ENCODE measurements at regions not wholly inside any gene's neighbourhood (a gene's known extent, or its start where the extent isn't known, plus 50 kb on each side); places are given as distances from the start of the nearest gene placed in this dataset.

DNA sequence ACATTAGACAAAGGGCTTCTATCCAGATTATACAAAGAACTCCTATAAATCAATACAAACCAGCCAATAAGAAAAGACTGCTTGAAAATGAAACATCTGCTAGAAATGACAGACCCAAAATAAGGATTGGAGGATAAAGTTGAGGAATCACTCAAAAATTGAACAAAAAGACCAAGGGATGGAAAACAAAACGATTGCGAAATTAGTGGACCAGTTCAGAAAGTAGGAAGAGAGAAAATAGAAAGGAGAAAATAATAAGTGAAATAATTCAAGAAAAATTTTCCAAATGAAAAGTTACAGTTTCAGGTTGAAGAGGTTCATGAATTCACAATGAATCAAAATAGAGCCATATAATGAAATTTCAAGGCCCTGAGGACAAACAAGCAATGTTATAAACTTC, 115.8 kb upstream of the CTBP2 start:
- TF ChIP-seq, protein P1, sequence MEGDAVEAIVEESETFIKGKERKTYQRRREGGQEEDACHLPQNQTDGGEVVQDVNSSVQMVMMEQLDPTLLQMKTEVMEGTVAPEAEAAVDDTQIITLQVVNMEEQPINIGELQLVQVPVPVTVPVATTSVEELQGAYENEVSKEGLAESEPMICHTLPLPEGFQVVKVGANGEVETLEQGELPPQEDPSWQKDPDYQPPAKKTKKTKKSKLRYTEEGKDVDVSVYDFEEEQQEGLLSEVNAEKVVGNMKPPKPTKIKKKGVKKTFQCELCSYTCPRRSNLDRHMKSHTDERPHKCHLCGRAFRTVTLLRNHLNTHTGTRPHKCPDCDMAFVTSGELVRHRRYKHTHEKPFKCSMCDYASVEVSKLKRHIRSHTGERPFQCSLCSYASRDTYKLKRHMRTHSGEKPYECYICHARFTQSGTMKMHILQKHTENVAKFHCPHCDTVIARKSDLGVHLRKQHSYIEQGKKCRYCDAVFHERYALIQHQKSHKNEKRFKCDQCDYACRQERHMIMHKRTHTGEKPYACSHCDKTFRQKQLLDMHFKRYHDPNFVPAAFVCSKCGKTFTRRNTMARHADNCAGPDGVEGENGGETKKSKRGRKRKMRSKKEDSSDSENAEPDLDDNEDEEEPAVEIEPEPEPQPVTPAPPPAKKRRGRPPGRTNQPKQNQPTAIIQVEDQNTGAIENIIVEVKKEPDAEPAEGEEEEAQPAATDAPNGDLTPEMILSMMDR (IDR thresholded peaks at IDR 0.05; ENCODE audit: partially characterized antibody, unreplicated experiment) = no peak
- H3K4me3 Mint-ChIP-seq (ENCODE audit: unreplicated experiment) = no peak overlapping the region
- H3K27ac Mint-ChIP-seq (ENCODE audit: unreplicated experiment) = no peak overlapping the region
- peaks cover 2% of the 10 kb centered on the region for H3K9me3 Mint-ChIP-seq (ENCODE audit: unreplicated experiment)
- H3K27me3 Mint-ChIP-seq (ENCODE audit: unreplicated experiment) = no peaks in the 10 kb centered on the region
- peaks cover 5% of the 10 kb centered on the region for H3K36me3 Mint-ChIP-seq (ENCODE audit: unreplicated experiment)
- H3K4me1 Mint-ChIP-seq (ENCODE audit: low read depth, unreplicated experiment) = no peaks in the 10 kb centered on the region
- no peak for DNase-seq

DNA sequence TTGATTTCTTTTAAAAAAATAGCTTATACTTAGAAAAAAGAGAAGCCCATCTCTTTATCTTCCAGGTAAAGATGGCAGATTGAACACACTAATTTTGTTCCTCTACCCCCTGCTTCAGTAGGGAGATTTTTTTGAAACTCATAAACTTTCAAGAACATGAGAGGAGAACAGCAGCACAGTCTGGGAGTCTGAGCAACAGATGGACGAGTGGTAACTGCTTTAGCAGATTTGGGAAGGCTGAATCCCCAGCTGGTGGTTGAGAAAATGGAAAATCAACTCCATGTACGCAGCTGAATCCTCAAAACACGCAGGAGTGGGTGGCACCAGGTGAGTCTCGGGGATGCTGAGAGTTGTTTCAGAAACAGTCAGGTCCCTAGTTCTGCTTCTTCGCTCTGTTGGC, 114.6 kb upstream of the CTBP2 start:
- TF ChIP-seq, protein P1 (IDR thresholded peaks at IDR 0.05; ENCODE audit: partially characterized antibody, unreplicated experiment) = no peak
- Mint-ChIP-seq H3K4me3 (ENCODE audit: unreplicated experiment) (no peak overlapping the region), H3K27me3 (ENCODE audit: unreplicated experiment) (peaks cover 2% of the 10 kb centered on the region), H3K4me1 (ENCODE audit: low read depth, unreplicated experiment) (no peaks in the 10 kb centered on the region), H3K36me3 (ENCODE audit: unreplicated experiment) (peaks cover 5% of the 10 kb centered on the region), H3K9me3 (ENCODE audit: unreplicated experiment) (peaks cover 2% of the 10 kb centered on the region), H3K27ac (ENCODE audit: unreplicated experiment) (no peak overlapping the region)
- no peak for DNase-seq

DNA sequence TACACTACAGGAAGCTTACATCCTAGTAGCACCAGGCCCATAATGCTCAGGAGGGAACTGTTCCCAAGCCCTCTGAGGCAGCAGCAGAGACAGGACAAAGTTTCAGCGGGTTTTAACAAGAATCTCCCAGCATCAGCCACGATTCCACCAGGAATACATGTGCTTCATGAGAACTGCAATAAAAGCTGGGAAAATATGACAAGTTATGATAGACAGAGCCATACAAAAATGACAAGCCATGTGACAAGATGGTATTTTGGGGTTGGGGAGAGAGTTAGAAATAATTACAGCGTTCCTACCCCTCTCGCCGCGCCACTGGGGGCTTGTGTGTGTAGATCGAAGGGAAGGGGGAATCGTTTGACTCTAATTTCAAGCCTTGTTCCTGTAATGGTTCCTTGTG, 112.7 kb upstream of the CTBP2 start:
- Mint-ChIP-seq H3K4me3 (ENCODE audit: unreplicated experiment) (no peak overlapping the region), H3K4me1 (ENCODE audit: low read depth, unreplicated experiment) (no peaks in the 10 kb centered on the region), H3K27me3 (ENCODE audit: unreplicated experiment) (peaks cover 2% of the 10 kb centered on the region), H3K27ac (ENCODE audit: unreplicated experiment) (no peak overlapping the region), H3K9me3 (ENCODE audit: unreplicated experiment) (peaks cover 2% of the 10 kb centered on the region), H3K36me3 (ENCODE audit: unreplicated experiment) (peaks cover 5% of the 10 kb centered on the region)
- TF ChIP-seq, protein P1 (IDR thresholded peaks at IDR 0.05; ENCODE audit: partially characterized antibody, unreplicated experiment) = no peak
- no peak for DNase-seq

DNA sequence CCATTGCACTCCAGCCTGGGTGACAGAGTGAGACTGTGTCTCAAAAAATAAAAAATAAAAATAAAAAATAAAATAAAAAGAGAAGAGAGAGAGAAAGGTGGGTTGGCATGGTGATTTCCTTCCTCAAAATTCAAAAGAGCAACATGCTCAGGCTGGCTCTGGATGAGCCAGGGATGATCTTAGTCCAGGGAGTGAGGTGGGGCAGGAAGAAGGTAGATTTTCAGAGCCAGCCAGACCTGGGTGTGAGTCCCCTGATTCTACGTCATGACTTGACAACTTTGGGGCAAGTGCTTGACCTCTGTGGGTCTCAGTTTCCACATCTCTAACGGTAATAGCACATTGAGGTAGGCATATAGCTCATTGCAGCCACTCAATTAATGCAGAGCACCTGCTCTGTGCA, 109.4 kb upstream of the CTBP2 start:
- no peak for DNase-seq
- no peaks in the 10 kb centered on the region for H3K36me3 Mint-ChIP-seq (ENCODE audit: unreplicated experiment)
- TF ChIP-seq, protein P1 (IDR thresholded peaks at IDR 0.05; ENCODE audit: partially characterized antibody, unreplicated experiment) = no peak

DNA sequence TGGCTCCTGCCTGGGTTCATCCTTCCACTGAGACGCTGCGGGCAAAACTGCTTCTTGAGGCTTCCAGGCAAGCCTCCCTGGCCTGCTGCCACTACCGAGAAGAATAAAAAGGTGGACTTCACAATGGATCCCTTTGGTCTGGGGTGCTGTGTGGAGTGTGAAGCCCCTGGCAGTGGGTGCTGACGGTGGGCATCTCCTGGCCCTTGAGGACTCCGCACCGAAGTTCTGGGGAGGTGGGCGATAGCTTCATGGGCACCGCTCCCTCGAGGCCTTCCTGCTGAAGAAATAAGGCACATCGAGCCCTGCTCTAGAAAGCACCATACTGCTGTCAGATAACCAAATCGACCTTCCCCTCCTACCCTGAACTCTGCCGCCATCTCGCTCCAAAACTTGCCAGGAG, 106.6 kb upstream of the CTBP2 start:
- Mint-ChIP-seq H3K36me3 (ENCODE audit: unreplicated experiment) (no peaks in the 10 kb centered on the region), H3K9me3 (ENCODE audit: unreplicated experiment) (no peaks in the 10 kb centered on the region), H3K27ac (ENCODE audit: unreplicated experiment) (no peak overlapping the region), H3K4me3 (ENCODE audit: unreplicated experiment) (no peak overlapping the region), H3K4me1 (ENCODE audit: low read depth, unreplicated experiment) (no peaks in the 10 kb centered on the region), H3K27me3 (ENCODE audit: unreplicated experiment) (peaks cover 2% of the 10 kb centered on the region)
- TF ChIP-seq, protein P1 (IDR thresholded peaks at IDR 0.05; ENCODE audit: partially characterized antibody, unreplicated experiment) = no peak
- no peak for DNase-seq

More for the DNA sequence above, 109.4 kb upstream of the CTBP2 start:
- Mint-ChIP-seq H3K27ac (ENCODE audit: unreplicated experiment) (no peak overlapping the region), H3K9me3 (ENCODE audit: unreplicated experiment) (no peaks in the 10 kb centered on the region), H3K4me3 (ENCODE audit: unreplicated experiment) (no peak overlapping the region), H3K4me1 (ENCODE audit: low read depth, unreplicated experiment) (no peaks in the 10 kb centered on the region), H3K27me3 (ENCODE audit: unreplicated experiment) (peaks cover 2% of the 10 kb centered on the region)

All from glutamatergic neuron (in vitro differentiated cells).